ENCODE measurements at regions not wholly inside any gene's neighbourhood (a gene's known extent, or its start where the extent isn't known, plus 50 kb on each side); places are given as distances from the start of the nearest gene placed in this dataset.

DNA sequence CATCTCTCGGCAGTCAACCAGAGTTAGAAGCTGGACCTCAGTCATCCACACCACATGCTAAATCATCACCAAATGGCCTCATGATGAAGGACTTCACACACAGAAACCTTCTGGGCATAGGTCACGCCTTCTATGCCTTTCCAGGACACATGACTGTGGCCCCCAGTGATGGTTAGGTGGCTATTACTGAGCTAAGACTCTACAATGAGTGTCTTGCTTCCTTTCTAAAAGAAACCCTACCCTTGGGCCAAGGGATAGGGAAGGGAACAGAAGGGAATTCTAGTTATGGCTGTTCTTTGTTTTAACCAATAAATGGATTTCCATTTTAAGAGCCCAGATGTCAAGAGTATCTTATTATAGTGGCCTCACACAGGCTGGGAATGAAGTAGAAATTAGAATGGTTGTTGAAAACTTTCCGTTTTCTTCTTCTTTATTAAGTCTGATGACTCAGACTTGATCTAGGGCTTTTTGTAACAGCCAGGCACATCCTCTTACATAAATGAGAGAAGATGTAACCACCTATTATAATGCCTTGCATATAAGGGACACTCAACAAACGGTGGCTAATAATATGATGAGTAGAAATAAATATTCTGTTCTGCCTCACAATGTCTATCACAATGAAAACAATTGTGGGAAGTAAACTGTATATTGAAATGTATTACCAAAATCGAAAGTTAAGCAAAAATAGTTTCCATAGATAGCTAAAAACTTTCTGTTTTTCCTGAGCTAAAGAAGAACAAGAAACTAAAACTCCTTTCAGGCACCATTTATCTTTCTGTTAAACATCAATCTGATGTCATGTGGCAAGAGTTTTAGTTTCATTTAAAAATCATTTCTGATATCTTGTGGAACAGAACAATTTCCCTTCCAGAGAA, 62.5 kb upstream of the TOMM7 start:
- Histone ChIP-seq H3K9ac (replicated peaks; ENCODE audit: extremely low read depth, insufficient read depth, low read length) (no peak overlapping the region), H3K9me1 (replicated peaks; ENCODE audit: control insufficient read depth, extremely low read depth, insufficient read depth, low read length) (no peaks in the 10 kb centered on the region), H3K27ac (ENCODE audit: insufficient read depth, low read depth, low read length) (no peak overlapping the region), H3K4me2 (ENCODE audit: insufficient read depth, low read length) (no peak overlapping the region), H3K36me3 (ENCODE audit: control insufficient read depth in 2 of 2, extremely low read depth in 1 of 2, insufficient read depth in 2 of 2, low read length in 2 of 2) (no peaks in the 10 kb centered on the region), H3K27me3 (ENCODE audit: control insufficient read depth in 2 of 2, insufficient read depth in 2 of 2, low read length in 2 of 2) (peaks cover 0 to 2% of the 10 kb centered on the region in 2 experiments), H3K79me2 (ENCODE audit: control insufficient read depth, insufficient read depth, low read length) (no peaks in the 10 kb centered on the region), H4K20me1 (replicated peaks; ENCODE audit: control insufficient read depth, extremely low read depth, insufficient read depth, low read length) (no peaks in the 10 kb centered on the region), H3K4me3 (replicated peaks in 1 of 3; ENCODE audit: insufficient read depth in 1 of 3, low read depth in 1 of 3, low read length in 3 of 3) (no peak overlapping the region), H2AFZ (ENCODE audit: low read depth, low read length) (no peak overlapping the region), H3K9me3 (replicated peaks; ENCODE audit: control insufficient read depth, insufficient read depth, low read length) (no peaks in the 10 kb centered on the region), H3K4me1 (ENCODE audit: control insufficient read depth, extremely low read depth, insufficient read depth, low read length) (no peaks in the 10 kb centered on the region)
- DNase-seq (ENCODE audit: low read depth, low spot score) (no peak), FAIRE-seq (no peak)
- BruUV-seq (replicated peaks), result no TSS peak
- dilution Hi-C loops (cut with MboI; ENCODE audit: extremely low pct_ligation_motif_present, low sequenced_read_pairs) (no loop called here), intact Hi-C loops (cut with micrococcal nuclease) (no loop called here)
- CTCF ChIA-PET, result interaction anchor here (0.7 to 1.8 kb wide), 7 partner anchors 8 to 170 kb away, joined by 3 to 5 read pairs (median 3); no protein-coding TSS in a partner anchor
- TF ChIP-seq MYC (IDR thresholded peaks at IDR 0.05; ENCODE audit: low read depth, low read length) (no peak), CTCF (IDR thresholded peaks at IDR 0.05; ENCODE audit: extremely low read depth in 1 of 2, insufficient read depth in 1 of 2, low read depth in 1 of 2, low read length in 2 of 2) (no peak), FOS (IDR thresholded peaks at IDR 0.05; ENCODE audit: borderline replicate concordance, insufficient read depth, low read length) (no peak), POLR2A (IDR thresholded peaks at IDR 0.05; ENCODE audit: low read depth, low read length) (no peak), POLR2AphosphoS5 (IDR thresholded peaks at IDR 0.05; ENCODE audit: insufficient read depth, low read depth, low read length) (no peak), JUN (IDR thresholded peaks at IDR 0.05; ENCODE audit: borderline replicate concordance, insufficient read depth, insufficient read length, low read depth) (no peak), GATA2 (IDR thresholded peaks at IDR 0.05; ENCODE audit: insufficient read depth, insufficient read length, low read depth, low read length) (no peak), EZH2 (IDR thresholded peaks at IDR 0.05; ENCODE audit: borderline replicate concordance, low read depth, low read length, severe bottlenecking) (no peak), MAX (IDR thresholded peaks at IDR 0.05; ENCODE audit: insufficient read depth, insufficient read length) (no peak)
- POLR2A ChIA-PET, result no interaction called here
